Lower leg skin (tissue), 3 donors: ENCODE measurements at regions not wholly inside any gene's neighbourhood (a gene's known extent, or its start where the extent isn't known, plus 50 kb on each side); places are given as distances from the start of the nearest gene placed in this dataset.

Experiments
- CTCF ChIP-seq, 3 donors: fragments of 450-650 bp; IDR thresholded peaks; one replicate each; pipeline ENCODE4 v1.5.1; 2016; ENCODE audit warnings: antibody characterized with exemption in 3 of 3, mild to moderate bottlenecking in 3 of 3, moderate library complexity in 2 of 3
- POLR2A ChIP-seq, 2 donors: fragments of 450-650 bp; IDR thresholded peaks; one replicate each; pipeline ENCODE4 v1.6.1; 2016 to 2017; ENCODE audit warnings: antibody characterized with exemption in 2 of 2, mild to moderate bottlenecking in 1 of 2, moderate library complexity in 1 of 2

GRCh38 chr11:123303924-123304323 lies 108.9 kb upstream of the CLMP start:
- TF ChIP-seq POLR2A (IDR thresholded peaks at IDR 0.05) (no peak), CTCF (IDR thresholded peaks at IDR 0.05) (no peak)
